ENCODE measurements at regions not wholly inside any gene's neighbourhood (a gene's known extent, or its start where the extent isn't known, plus 50 kb on each side); places are given as distances from the start of the nearest gene placed in this dataset.

GRCh38 chr7:45417268-45417667 is 156.9 kb upstream of the ADCY1 start:
- H3K27ac Mint-ChIP-seq (ENCODE audit: unreplicated experiment): no peak overlapping the region
- H3K4me3 Mint-ChIP-seq (ENCODE audit: unreplicated experiment): no peak overlapping the region
- H3K4me1 Mint-ChIP-seq (ENCODE audit: low read depth, unreplicated experiment): no peaks in the 10 kb centered on the region
- no peak for DNase-seq
- peaks cover under 1% of the 10 kb centered on the region for H3K27me3 Mint-ChIP-seq (ENCODE audit: unreplicated experiment)
- H3K9me3 Mint-ChIP-seq (ENCODE audit: unreplicated experiment): peaks cover 5% of the 10 kb centered on the region
- no peak for TF ChIP-seq CTCF (IDR thresholded peaks at IDR 0.05; ENCODE audit: partially characterized antibody, unreplicated experiment)
- no peaks in the 10 kb centered on the region for H3K36me3 Mint-ChIP-seq (ENCODE audit: unreplicated experiment)

GRCh38 chr7:45417735-45418134 is 156.4 kb upstream of the ADCY1 start:
- no peaks in the 10 kb centered on the region for H3K4me1 Mint-ChIP-seq (ENCODE audit: low read depth, unreplicated experiment)
- H3K4me3 Mint-ChIP-seq (ENCODE audit: unreplicated experiment): no peak overlapping the region
- no peaks in the 10 kb centered on the region for H3K36me3 Mint-ChIP-seq (ENCODE audit: unreplicated experiment)
- no peak for DNase-seq
- H3K9me3 Mint-ChIP-seq (ENCODE audit: unreplicated experiment): peaks cover 5% of the 10 kb centered on the region
- H3K27me3 Mint-ChIP-seq (ENCODE audit: unreplicated experiment): no peaks in the 10 kb centered on the region
- no peak overlapping the region for H3K27ac Mint-ChIP-seq (ENCODE audit: unreplicated experiment)
- TF ChIP-seq CTCF (IDR thresholded peaks at IDR 0.05; ENCODE audit: partially characterized antibody, unreplicated experiment): no peak

- H3K27me3 Mint-ChIP-seq (ENCODE audit: unreplicated experiment): no peaks in the 10 kb centered on the region
- no peak for DNase-seq
- no peak overlapping the region for H3K27ac Mint-ChIP-seq (ENCODE audit: unreplicated experiment)
- no peak for TF ChIP-seq CTCF (IDR thresholded peaks at IDR 0.05; ENCODE audit: partially characterized antibody, unreplicated experiment)
- H3K4me3 Mint-ChIP-seq (ENCODE audit: unreplicated experiment): no peak overlapping the region
- no peaks in the 10 kb centered on the region for H3K4me1 Mint-ChIP-seq (ENCODE audit: low read depth, unreplicated experiment)
- no peaks in the 10 kb centered on the region for H3K36me3 Mint-ChIP-seq (ENCODE audit: unreplicated experiment)
- H3K9me3 Mint-ChIP-seq (ENCODE audit: unreplicated experiment): peaks cover 1% of the 10 kb centered on the region
These were observed 153.2 kb upstream of the ADCY1 start for GRCh38 chr7:45420843-45421495.

GRCh38 chr7:45421806-45422205 is 152.4 kb upstream of the ADCY1 start:
- no peak for TF ChIP-seq CTCF (IDR thresholded peaks at IDR 0.05; ENCODE audit: partially characterized antibody, unreplicated experiment)
- Mint-ChIP-seq H3K36me3 (ENCODE audit: unreplicated experiment) (no peaks in the 10 kb centered on the region), H3K27me3 (ENCODE audit: unreplicated experiment) (no peaks in the 10 kb centered on the region), H3K9me3 (ENCODE audit: unreplicated experiment) (peaks cover under 1% of the 10 kb centered on the region), H3K4me1 (ENCODE audit: low read depth, unreplicated experiment) (no peaks in the 10 kb centered on the region), H3K4me3 (ENCODE audit: unreplicated experiment) (no peak overlapping the region), H3K27ac (ENCODE audit: unreplicated experiment) (no peak overlapping the region)
- DNase-seq: no peak

- Mint-ChIP-seq H3K4me3 (ENCODE audit: unreplicated experiment) (no peak overlapping the region), H3K27ac (ENCODE audit: unreplicated experiment) (no peak overlapping the region), H3K36me3 (ENCODE audit: unreplicated experiment) (no peaks in the 10 kb centered on the region), H3K4me1 (ENCODE audit: low read depth, unreplicated experiment) (peaks cover 5% of the 10 kb centered on the region), H3K27me3 (ENCODE audit: unreplicated experiment) (peaks cover 4% of the 10 kb centered on the region), H3K9me3 (ENCODE audit: unreplicated experiment) (no peaks in the 10 kb centered on the region)
- no peak for DNase-seq
- TF ChIP-seq CTCF (IDR thresholded peaks at IDR 0.05; ENCODE audit: partially characterized antibody, unreplicated experiment): no peak
These were observed 143.8 kb upstream of the ADCY1 start for GRCh38 chr7:45430397-45430796.

Measured in glutamatergic neuron (in vitro differentiated cells).